Neural progenitor cell (in vitro differentiated cells): ENCODE measurements at regions not wholly inside any gene's neighbourhood (a gene's known extent, or its start where the extent isn't known, plus 50 kb on each side); places are given as distances from the start of the nearest gene placed in this dataset.

ENCODE experiments used
- EZH2 ChIP-seq: fragments of 200-600 bp; sonication (generic); IDR thresholded peaks from 2 replicates; pipeline ENCODE4 v1.6.1; 2017; ENCODE audit warnings: antibody characterized with exemption, mild to moderate bottlenecking, moderate library complexity
- EZH2phosphoT487 ChIP-seq: fragments of 200-600 bp; sonication (generic); IDR thresholded peaks from 2 replicates; pipeline ENCODE4 v1.6.1; 2017; ENCODE audit warnings: antibody characterized with exemption
- TF ChIP-seq, protein P1 (sequence below): fragments of 200-600 bp; sonication (generic); IDR thresholded peaks from 2 replicates; pipeline ENCODE4 v1.5.1; 2017; ENCODE audit warnings: antibody characterized with exemption, mild to moderate bottlenecking

- TF ChIP-seq, protein P1, sequence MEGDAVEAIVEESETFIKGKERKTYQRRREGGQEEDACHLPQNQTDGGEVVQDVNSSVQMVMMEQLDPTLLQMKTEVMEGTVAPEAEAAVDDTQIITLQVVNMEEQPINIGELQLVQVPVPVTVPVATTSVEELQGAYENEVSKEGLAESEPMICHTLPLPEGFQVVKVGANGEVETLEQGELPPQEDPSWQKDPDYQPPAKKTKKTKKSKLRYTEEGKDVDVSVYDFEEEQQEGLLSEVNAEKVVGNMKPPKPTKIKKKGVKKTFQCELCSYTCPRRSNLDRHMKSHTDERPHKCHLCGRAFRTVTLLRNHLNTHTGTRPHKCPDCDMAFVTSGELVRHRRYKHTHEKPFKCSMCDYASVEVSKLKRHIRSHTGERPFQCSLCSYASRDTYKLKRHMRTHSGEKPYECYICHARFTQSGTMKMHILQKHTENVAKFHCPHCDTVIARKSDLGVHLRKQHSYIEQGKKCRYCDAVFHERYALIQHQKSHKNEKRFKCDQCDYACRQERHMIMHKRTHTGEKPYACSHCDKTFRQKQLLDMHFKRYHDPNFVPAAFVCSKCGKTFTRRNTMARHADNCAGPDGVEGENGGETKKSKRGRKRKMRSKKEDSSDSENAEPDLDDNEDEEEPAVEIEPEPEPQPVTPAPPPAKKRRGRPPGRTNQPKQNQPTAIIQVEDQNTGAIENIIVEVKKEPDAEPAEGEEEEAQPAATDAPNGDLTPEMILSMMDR = no peak
- no peak for TF ChIP-seq EZH2
- no peak for TF ChIP-seq EZH2phosphoT487
Measured at GRCh38 chr16:13856811-13857511, 63.0 kb upstream of the ERCC4 start.
